Skin of body (tissue), 1 donor: ENCODE measurements at regions not wholly inside any gene's neighbourhood (a gene's known extent, or its start where the extent isn't known, plus 50 kb on each side); places are given as distances from the start of the nearest gene placed in this dataset.

Experiments used
- DNase-seq: peaks from one replicate; lab custom pipeline; 2025; lab: John Stamatoyannopoulos, UW

GRCh38 chr19:5218255-5218855, 122.3 kb downstream of the PTPRS start:
- no peak for DNase-seq

GRCh38 chr19:5217171-5217570, 123.4 kb downstream of the PTPRS start:
- DNase-seq = no peak

- no peak for DNase-seq
Measured at GRCh38 chr19:5216141-5216847, 124.3 kb downstream of the PTPRS start.

GRCh38 chr19:5215431-5215830, 125.2 kb downstream of the PTPRS start:
- DNase-seq = no peak

GRCh38 chr19:5214902-5215301, 125.7 kb downstream of the PTPRS start:
- DNase-seq = no peak

- no peak for DNase-seq
Measured at GRCh38 chr19:5214371-5214770, 126.2 kb downstream of the PTPRS start.

- DNase-seq = no peak
Measured at GRCh38 chr19:5213667-5214066, 126.9 kb downstream of the PTPRS start.

- DNase-seq = no peak
Measured at GRCh38 chr19:5212101-5212500, 128.5 kb downstream of the PTPRS start.

- no peak for DNase-seq
Measured at GRCh38 chr19:5211217-5211822, 129.3 kb downstream of the PTPRS start.

- DNase-seq = no peak
Measured at GRCh38 chr19:5210556-5210955, 130.1 kb downstream of the PTPRS start.

- no peak for DNase-seq
Measured at GRCh38 chr19:5207806-5208205, 132.8 kb downstream of the PTPRS start.

- DNase-seq = no peak
Measured at GRCh38 chr19:5206751-5207075, 133.9 kb downstream of the PTPRS start.

GRCh38 chr19:5205937-5206750, 134.5 kb downstream of the PTPRS start:
- DNase-seq = no peak

- DNase-seq = no peak
Measured at GRCh38 chr19:5205381-5205780, 135.2 kb downstream of the PTPRS start.

- DNase-seq = no peak
Measured at GRCh38 chr19:5204212-5204611, 136.4 kb downstream of the PTPRS start.
